ENCODE measurements at regions not wholly inside any gene's neighbourhood (a gene's known extent, or its start where the extent isn't known, plus 50 kb on each side); places are given as distances from the start of the nearest gene placed in this dataset.
"Not testable (repeated sequence)": the region's sequence is repeated elsewhere in the genome, so short reads cannot be mapped to it uniquely, and the experiment has no call there.

- TF ChIP-seq CTCF (IDR thresholded peaks at IDR 0.05); POLR2AphosphoS5 (IDR thresholded peaks at IDR 0.05; ENCODE audit: insufficient read depth in 1 of 2, low read depth in 1 of 2): not testable (repeated sequence)
Observed at GRCh38 chr3:162599742-162600141, 1103.1 kb downstream of the OTOL1 start.
